Osteoblast (primary cell): ENCODE measurements at regions not wholly inside any gene's neighbourhood (a gene's known extent, or its start where the extent isn't known, plus 50 kb on each side); places are given as distances from the start of the nearest gene placed in this dataset.

Experiments
- DNase-seq: peaks from one replicate; pipeline ENCODE4 v3.0.0; 2011; ENCODE audit warnings: low spot score, mixed read lengths; ENCODE audit not compliant: insufficient read length; ENCODE audit errors: missing footprints
- H2AFZ ChIP-seq: 2 replicates; pipeline ENCODE4 v1.6.0; 2011; ENCODE audit warnings: mild to moderate bottlenecking, low read length
- H3K27ac ChIP-seq: 2 replicates; pipeline ENCODE4 v1.5.1; 2011; ENCODE audit warnings: mild to moderate bottlenecking, low read depth, low read length, moderate library complexity
- H3K27me3 ChIP-seq: 2 replicates; pipeline ENCODE4 v1.6.0; 2012; ENCODE audit warnings: mild to moderate bottlenecking, control low read depth, inconsistent platforms, low read length, moderate library complexity; ENCODE audit not compliant: insufficient read depth
- H3K36me3 ChIP-seq: 2 replicates; pipeline ENCODE4 v1.5.1; 2011; ENCODE audit warnings: mild to moderate bottlenecking, low read length, control low read depth, moderate library complexity; ENCODE audit not compliant: insufficient read depth
- H3K4me1 ChIP-seq: 2 replicates; pipeline ENCODE4 v1.5.1; 2011; ENCODE audit warnings: mild to moderate bottlenecking, low read length, control low read depth, moderate library complexity; ENCODE audit not compliant: insufficient read depth
- H3K4me2 ChIP-seq: 2 replicates; pipeline ENCODE4 v1.6.0; 2011; ENCODE audit warnings: mild to moderate bottlenecking, low read length; ENCODE audit not compliant: insufficient read depth
- H3K4me3 ChIP-seq: fragments of 200-600 bp; sonication (generic); 3 replicates; pipeline ENCODE4 v1.5.1; 2012; ENCODE audit warnings: mild to moderate bottlenecking, low read length, inconsistent platforms; ENCODE audit not compliant: insufficient read depth
- H3K79me2 ChIP-seq: 2 replicates; pipeline ENCODE4 v1.6.0; 2012; ENCODE audit warnings: mild to moderate bottlenecking, low read length, control low read depth, inconsistent platforms; ENCODE audit not compliant: insufficient read depth
- H3K9me3 ChIP-seq: 2 replicates; pipeline ENCODE4 v1.5.1; 2011; ENCODE audit warnings: low read depth, low read length, control low read depth
- H4K20me1 ChIP-seq: 2 replicates; pipeline ENCODE4 v1.6.0; 2012; ENCODE audit warnings: mild to moderate bottlenecking, low read length, control low read depth; ENCODE audit not compliant: insufficient read depth
- CTCF ChIP-seq: IDR thresholded peaks from 2 replicates; pipeline ENCODE4 v1.5.1; 2011; ENCODE audit warnings: mild to moderate bottlenecking, low read depth, low read length, moderate library complexity; ENCODE audit errors: extremely low read depth

GRCh38 chrX:39709812-39710211 is 387.9 kb downstream of the BCOR start:
- H3K4me2 ChIP-seq, result no peak overlapping the region
- H3K36me3 ChIP-seq, result no peaks in the 10 kb centered on the region
- no peak for TF ChIP-seq CTCF
- no peaks in the 10 kb centered on the region for H3K4me1 ChIP-seq
- H3K4me3 ChIP-seq, result no peak overlapping the region
- H3K27ac ChIP-seq, result no peak overlapping the region
- DNase-seq, result no peak
- no peak overlapping the region for H2AFZ ChIP-seq
- no peaks in the 10 kb centered on the region for H3K9me3 ChIP-seq
- peaks cover 20% of the 10 kb centered on the region for H3K27me3 ChIP-seq
- H3K79me2 ChIP-seq, result no peaks in the 10 kb centered on the region
- H4K20me1 ChIP-seq, result no peaks in the 10 kb centered on the region

GRCh38 chrX:39710776-39711175 is 387.0 kb downstream of the BCOR start:
- Histone ChIP-seq H3K4me1 (no peaks in the 10 kb centered on the region), H2AFZ (no peak overlapping the region), H3K27ac (no peak overlapping the region), H3K27me3 (peaks cover 20% of the 10 kb centered on the region), H3K4me2 (no peak overlapping the region), H3K36me3 (no peaks in the 10 kb centered on the region), H3K4me3 (no peak overlapping the region), H3K79me2 (no peaks in the 10 kb centered on the region), H4K20me1 (no peaks in the 10 kb centered on the region), H3K9me3 (no peaks in the 10 kb centered on the region)
- DNase-seq, result no peak
- TF ChIP-seq CTCF, result no peak

- peaks cover 18% of the 10 kb centered on the region for H3K27me3 ChIP-seq
- no peaks in the 10 kb centered on the region for H3K4me1 ChIP-seq
- H3K79me2 ChIP-seq, result no peaks in the 10 kb centered on the region
- H3K36me3 ChIP-seq, result no peaks in the 10 kb centered on the region
- no peak overlapping the region for H2AFZ ChIP-seq
- H3K4me3 ChIP-seq, result no peak overlapping the region
- H3K4me2 ChIP-seq, result no peak overlapping the region
- DNase-seq, result no peak
- H3K27ac ChIP-seq, result no peak overlapping the region
- H4K20me1 ChIP-seq, result no peaks in the 10 kb centered on the region
- H3K9me3 ChIP-seq, result no peaks in the 10 kb centered on the region
- TF ChIP-seq CTCF, result no peak
Measured at GRCh38 chrX:39714471-39714870, 383.3 kb downstream of the BCOR start.

GRCh38 chrX:39716401-39716800 is 381.4 kb downstream of the BCOR start:
- H3K4me3 ChIP-seq, result no peak overlapping the region
- peaks cover 9% of the 10 kb centered on the region for H3K4me1 ChIP-seq
- no peak overlapping the region for H3K27ac ChIP-seq
- H2AFZ ChIP-seq, result no peak overlapping the region
- H3K36me3 ChIP-seq, result no peaks in the 10 kb centered on the region
- H3K79me2 ChIP-seq, result no peaks in the 10 kb centered on the region
- no peaks in the 10 kb centered on the region for H3K9me3 ChIP-seq
- no peak for TF ChIP-seq CTCF
- no peak overlapping the region for H3K4me2 ChIP-seq
- no peak for DNase-seq
- peaks cover 25% of the 10 kb centered on the region for H3K27me3 ChIP-seq
- no peaks in the 10 kb centered on the region for H4K20me1 ChIP-seq
